ENCODE measurements at regions not wholly inside any gene's neighbourhood (a gene's known extent, or its start where the extent isn't known, plus 50 kb on each side); places are given as distances from the start of the nearest gene placed in this dataset.

GRCh38 chr13:74770361-74770760, 636.2 kb upstream of the KLF12 start:
- H3K4me3 Mint-ChIP-seq: no peak overlapping the region
- no peaks in the 10 kb centered on the region for H3K9me3 Mint-ChIP-seq

GRCh38 chr13:74769333-74769732, 635.1 kb upstream of the KLF12 start:
- no peak for DNase-seq (ENCODE audit: low spot score in 2 of 2, unreplicated experiment in 2 of 2)
- Mint-ChIP-seq H3K27me3 (ENCODE audit: low read depth) (peaks cover 2% of the 10 kb centered on the region), H3K36me3 (no peaks in the 10 kb centered on the region), H3K4me3 (no peak overlapping the region), H3K9me3 (peaks cover 2% of the 10 kb centered on the region), H3K4me1 (peaks cover 11% of the 10 kb centered on the region), H3K27ac (no peak overlapping the region)
- TF ChIP-seq CTCF (IDR thresholded peaks at IDR 0.05; ENCODE audit: unreplicated experiment): no peak

More at GRCh38 chr13:74770361-74770760, 636.2 kb upstream of the KLF12 start:
- no peak overlapping the region for H3K27ac Mint-ChIP-seq
- peaks cover 11% of the 10 kb centered on the region for H3K4me1 Mint-ChIP-seq
- DNase-seq (ENCODE audit: low spot score in 2 of 2, unreplicated experiment in 2 of 2): no peak
- peaks cover 2% of the 10 kb centered on the region for H3K27me3 Mint-ChIP-seq (ENCODE audit: low read depth)
- no peaks in the 10 kb centered on the region for H3K36me3 Mint-ChIP-seq
- no peak for TF ChIP-seq CTCF (IDR thresholded peaks at IDR 0.05; ENCODE audit: unreplicated experiment)

GRCh38 chr13:74768521-74769085, 634.4 kb upstream of the KLF12 start:
- Mint-ChIP-seq H3K9me3 (peaks cover 8% of the 10 kb centered on the region), H3K4me3 (no peak overlapping the region), H3K27me3 (ENCODE audit: low read depth) (peaks cover 2% of the 10 kb centered on the region), H3K27ac (no peak overlapping the region), H3K36me3 (no peaks in the 10 kb centered on the region), H3K4me1 (peaks cover 12% of the 10 kb centered on the region)
- no peak for TF ChIP-seq CTCF (IDR thresholded peaks at IDR 0.05; ENCODE audit: unreplicated experiment)
- no peak for DNase-seq (ENCODE audit: low spot score in 2 of 2, unreplicated experiment in 2 of 2)

GRCh38 chr13:74767050-74767449, 632.8 kb upstream of the KLF12 start:
- H3K27ac Mint-ChIP-seq: no peak overlapping the region
- H3K9me3 Mint-ChIP-seq: peaks cover 8% of the 10 kb centered on the region
- no peaks in the 10 kb centered on the region for H3K36me3 Mint-ChIP-seq
- DNase-seq (ENCODE audit: low spot score in 2 of 2, unreplicated experiment in 2 of 2): no peak
- H3K4me3 Mint-ChIP-seq: no peak overlapping the region
- H3K4me1 Mint-ChIP-seq: peaks cover 19% of the 10 kb centered on the region
- H3K27me3 Mint-ChIP-seq (ENCODE audit: low read depth): peaks cover 2% of the 10 kb centered on the region
- TF ChIP-seq CTCF (IDR thresholded peaks at IDR 0.05; ENCODE audit: unreplicated experiment): no peak

GRCh38 chr13:74765955-74766354, 631.8 kb upstream of the KLF12 start:
- Mint-ChIP-seq H3K27ac (no peak overlapping the region), H3K27me3 (ENCODE audit: low read depth) (peaks cover 2% of the 10 kb centered on the region), H3K4me1 (peaks cover 28% of the 10 kb centered on the region), H3K36me3 (no peaks in the 10 kb centered on the region), H3K9me3 (peaks cover 8% of the 10 kb centered on the region), H3K4me3 (no peak overlapping the region)
- no peak for DNase-seq (ENCODE audit: low spot score in 2 of 2, unreplicated experiment in 2 of 2)
- TF ChIP-seq CTCF (IDR thresholded peaks at IDR 0.05; ENCODE audit: unreplicated experiment): no peak
